ENCODE measurements at regions not wholly inside any gene's neighbourhood (a gene's known extent, or its start where the extent isn't known, plus 50 kb on each side); places are given as distances from the start of the nearest gene placed in this dataset.

DNA sequence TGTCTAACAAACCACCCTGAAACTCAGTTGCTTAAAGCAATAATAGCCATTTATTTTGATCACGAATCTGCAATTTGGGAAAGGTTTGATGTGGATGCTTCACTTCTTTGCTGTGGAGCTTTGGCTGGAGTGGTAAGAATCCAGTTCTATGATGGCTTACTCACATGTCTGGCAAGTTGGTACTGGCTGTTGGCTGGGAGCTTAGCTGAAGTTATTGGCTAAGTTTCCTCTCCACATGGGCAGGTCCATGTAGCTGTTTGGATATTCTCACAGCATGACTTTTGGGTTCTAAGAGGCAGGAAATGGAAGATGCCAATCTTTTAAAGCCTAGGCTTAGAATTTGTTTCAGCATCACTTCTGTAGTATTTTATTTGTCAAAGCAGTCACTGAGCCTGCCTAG lies 277.6 kb upstream of the NRP1 start:
- no peaks in the 10 kb centered on the region for H3K27me3 ChIP-seq
- no peak for DNase-seq
- intact Hi-C loops (cut with DNase I; ENCODE audit: low total_unique reads), result no loop called here

DNA sequence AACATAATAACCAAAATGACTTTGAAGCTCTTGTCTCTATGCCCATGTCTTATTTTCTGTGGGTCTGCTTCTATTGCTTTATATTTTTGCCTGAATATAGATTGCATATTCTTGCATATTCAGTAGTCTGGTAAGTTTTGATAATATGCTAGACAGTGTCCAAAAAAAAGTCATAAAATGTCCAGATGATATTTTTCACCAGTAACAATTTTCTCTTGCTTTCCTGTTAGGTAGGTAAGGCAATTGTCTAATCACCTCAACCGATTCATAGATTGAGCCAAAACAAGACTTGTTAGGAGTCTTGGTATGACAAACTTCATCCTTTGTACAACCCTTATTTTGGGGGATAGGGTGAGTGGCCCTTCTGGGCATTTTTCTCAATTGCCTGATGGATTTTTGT lies 277.0 kb upstream of the NRP1 start:
- TF ChIP-seq, protein P1, sequence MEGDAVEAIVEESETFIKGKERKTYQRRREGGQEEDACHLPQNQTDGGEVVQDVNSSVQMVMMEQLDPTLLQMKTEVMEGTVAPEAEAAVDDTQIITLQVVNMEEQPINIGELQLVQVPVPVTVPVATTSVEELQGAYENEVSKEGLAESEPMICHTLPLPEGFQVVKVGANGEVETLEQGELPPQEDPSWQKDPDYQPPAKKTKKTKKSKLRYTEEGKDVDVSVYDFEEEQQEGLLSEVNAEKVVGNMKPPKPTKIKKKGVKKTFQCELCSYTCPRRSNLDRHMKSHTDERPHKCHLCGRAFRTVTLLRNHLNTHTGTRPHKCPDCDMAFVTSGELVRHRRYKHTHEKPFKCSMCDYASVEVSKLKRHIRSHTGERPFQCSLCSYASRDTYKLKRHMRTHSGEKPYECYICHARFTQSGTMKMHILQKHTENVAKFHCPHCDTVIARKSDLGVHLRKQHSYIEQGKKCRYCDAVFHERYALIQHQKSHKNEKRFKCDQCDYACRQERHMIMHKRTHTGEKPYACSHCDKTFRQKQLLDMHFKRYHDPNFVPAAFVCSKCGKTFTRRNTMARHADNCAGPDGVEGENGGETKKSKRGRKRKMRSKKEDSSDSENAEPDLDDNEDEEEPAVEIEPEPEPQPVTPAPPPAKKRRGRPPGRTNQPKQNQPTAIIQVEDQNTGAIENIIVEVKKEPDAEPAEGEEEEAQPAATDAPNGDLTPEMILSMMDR (IDR thresholded peaks at IDR 0.05), result no peak
- TF ChIP-seq POLR2A (IDR thresholded peaks at IDR 0.05), result no peak

More for the DNA sequence above, 277.6 kb upstream of the NRP1 start:
- H3K36me3 ChIP-seq, result no peaks in the 10 kb centered on the region
- no peaks in the 10 kb centered on the region for H3K4me1 ChIP-seq
- H3K27ac ChIP-seq, result no peak overlapping the region
- no peak overlapping the region for H3K4me3 ChIP-seq
- TF ChIP-seq POLR2A (IDR thresholded peaks at IDR 0.05), result no peak
- TF ChIP-seq, protein P1 (IDR thresholded peaks at IDR 0.05), result no peak
- peaks cover 0 to 9% of the 10 kb centered on the region in 2 donors for H3K9me3 ChIP-seq

DNA sequence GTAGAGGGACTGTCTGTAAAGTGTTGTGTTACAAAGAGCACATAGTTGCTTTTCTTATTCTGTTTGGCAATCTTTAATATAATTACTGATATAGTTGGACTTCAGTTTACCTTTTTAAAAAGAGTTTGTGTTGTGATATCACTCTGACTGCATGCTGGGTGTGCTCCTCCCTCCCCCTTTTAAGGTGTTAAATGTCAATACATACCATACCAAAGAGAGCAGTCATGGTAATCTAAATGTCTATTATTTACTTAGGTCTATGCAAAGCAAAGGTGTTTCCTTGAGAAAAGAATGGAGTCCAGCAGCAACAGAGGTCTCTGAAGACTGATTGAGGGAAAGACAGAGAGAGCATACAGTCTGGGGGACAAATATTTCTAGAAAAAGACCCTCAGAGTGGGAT lies 275.1 kb upstream of the NRP1 start:
- Histone ChIP-seq H3K36me3 (no peaks in the 10 kb centered on the region), H3K27me3 (no peaks in the 10 kb centered on the region), H3K4me1 (no peaks in the 10 kb centered on the region), H3K27ac (no peak overlapping the region), H3K4me3 (no peak overlapping the region), H3K9me3 (peaks cover 0 to 9% of the 10 kb centered on the region in 2 donors)
- no peak for DNase-seq
- TF ChIP-seq, protein P1 (IDR thresholded peaks at IDR 0.05), result no peak
- no peak for TF ChIP-seq POLR2A (IDR thresholded peaks at IDR 0.05)
- intact Hi-C loops (cut with DNase I; ENCODE audit: low total_unique reads), result no loop called here

More for the DNA sequence above, 277.0 kb upstream of the NRP1 start:
- Histone ChIP-seq H3K27ac (no peak overlapping the region), H3K9me3 (peaks cover 0 to 9% of the 10 kb centered on the region in 2 donors), H3K36me3 (no peaks in the 10 kb centered on the region), H3K4me3 (no peak overlapping the region), H3K4me1 (no peaks in the 10 kb centered on the region), H3K27me3 (no peaks in the 10 kb centered on the region)
- no peak for DNase-seq
- intact Hi-C loops (cut with DNase I; ENCODE audit: low total_unique reads), result no loop called here

DNA sequence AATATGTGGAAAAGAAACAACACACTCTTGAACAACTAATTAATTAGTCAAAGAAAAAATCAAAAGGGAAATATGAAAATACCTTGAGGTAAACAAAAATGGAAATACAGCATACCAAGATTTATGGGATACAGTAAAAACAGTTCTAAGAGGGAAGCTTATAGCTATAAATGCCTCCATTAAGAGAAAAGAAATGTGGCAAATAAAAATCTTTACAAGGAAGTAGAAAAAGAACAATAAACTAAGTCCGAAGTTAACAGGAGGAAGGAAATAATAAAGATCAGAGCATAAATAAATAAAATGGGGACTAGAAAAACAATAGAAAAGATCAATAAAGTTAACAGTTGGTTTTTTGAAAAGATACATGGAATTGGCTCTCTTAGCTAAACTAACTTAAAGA lies 267.8 kb upstream of the NRP1 start:
- no peak for TF ChIP-seq POLR2A (IDR thresholded peaks at IDR 0.05)
- TF ChIP-seq, protein P1 (IDR thresholded peaks at IDR 0.05), result no peak
- H3K36me3 ChIP-seq, result no peaks in the 10 kb centered on the region
- no peak for DNase-seq
- H3K27me3 ChIP-seq, result no peaks in the 10 kb centered on the region
- no peak overlapping the region for H3K27ac ChIP-seq
- no peaks in the 10 kb centered on the region for H3K4me1 ChIP-seq
- intact Hi-C loops (cut with DNase I; ENCODE audit: low total_unique reads), result no loop called here
- no peaks in the 10 kb centered on the region for H3K9me3 ChIP-seq
- no peak overlapping the region for H3K4me3 ChIP-seq

DNA sequence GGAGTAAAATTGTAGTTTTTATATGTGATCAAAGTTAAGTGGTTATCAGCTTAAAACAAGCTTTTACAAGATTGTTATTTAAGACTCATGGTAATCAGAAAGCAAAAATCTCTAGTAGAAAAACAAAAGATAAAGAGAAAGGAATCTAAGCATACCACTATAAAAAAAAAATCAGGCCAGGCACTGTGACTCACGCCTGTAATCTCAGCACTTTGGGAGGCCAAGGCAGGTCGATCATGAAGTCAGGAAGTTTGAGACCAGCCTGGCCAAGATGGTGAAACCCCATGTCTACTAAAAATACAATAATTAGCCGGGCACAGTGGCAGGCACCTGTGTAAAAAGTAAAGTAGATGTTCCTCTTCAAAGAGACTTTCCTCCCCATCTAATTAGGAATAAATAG lies 265.9 kb upstream of the NRP1 start:
- DNase-seq, result no peak
- Histone ChIP-seq H3K4me3 (no peak overlapping the region), H3K9me3 (no peaks in the 10 kb centered on the region), H3K4me1 (no peaks in the 10 kb centered on the region), H3K27me3 (no peaks in the 10 kb centered on the region), H3K36me3 (no peaks in the 10 kb centered on the region), H3K27ac (no peak overlapping the region)
- intact Hi-C loops (cut with DNase I; ENCODE audit: low total_unique reads), result no loop called here
- no peak for TF ChIP-seq POLR2A (IDR thresholded peaks at IDR 0.05)
- TF ChIP-seq, protein P1 (IDR thresholded peaks at IDR 0.05), result no peak

All from uterus (tissue), 3 donors.